ENCODE measurements at regions not wholly inside any gene's neighbourhood (a gene's known extent, or its start where the extent isn't known, plus 50 kb on each side); places are given as distances from the start of the nearest gene placed in this dataset.
"Not testable (repeated sequence)": the region's sequence is repeated elsewhere in the genome, so short reads cannot be mapped to it uniquely, and the experiment has no call there.

- DNase-seq: no peak
Measured at GRCh38 chr3:33919312-33920120, 121.1 kb downstream of the PDCD6IP start.

- DNase-seq: no peak
Measured at GRCh38 chr3:33920511-33920910, 122.1 kb downstream of the PDCD6IP start.

- DNase-seq: no peak
Measured at GRCh38 chr3:33921608-33922007, 123.2 kb downstream of the PDCD6IP start.

- no peak for DNase-seq
Measured at GRCh38 chr3:33926998-33927605, 128.7 kb downstream of the PDCD6IP start.

- no peak for DNase-seq
Measured at GRCh38 chr3:33929813-33930212, 131.4 kb downstream of the PDCD6IP start.

GRCh38 chr3:33931512-33931911 is 133.1 kb downstream of the PDCD6IP start:
- no peak for DNase-seq

GRCh38 chr3:33932010-33932764 is 133.8 kb downstream of the PDCD6IP start:
- no peak for DNase-seq

- no peak for DNase-seq
Measured at GRCh38 chr3:33936171-33936920, 137.9 kb downstream of the PDCD6IP start.

GRCh38 chr3:33936921-33937525 is 138.6 kb downstream of the PDCD6IP start:
- DNase-seq: no peak

GRCh38 chr3:33937628-33938027 is 139.2 kb downstream of the PDCD6IP start:
- DNase-seq: no peak

- no peak for DNase-seq
Measured at GRCh38 chr3:33940149-33940548, 141.7 kb downstream of the PDCD6IP start.

- no peak for DNase-seq
Measured at GRCh38 chr3:33940736-33941135, 142.3 kb downstream of the PDCD6IP start.

- DNase-seq: no peak
Measured at GRCh38 chr3:33941804-33942203, 143.4 kb downstream of the PDCD6IP start.

GRCh38 chr3:33942483-33943150 is 144.2 kb downstream of the PDCD6IP start:
- no peak for DNase-seq

GRCh38 chr3:33943277-33943676 is 144.8 kb downstream of the PDCD6IP start:
- DNase-seq: no peak

- not testable (repeated sequence) for DNase-seq
Measured at GRCh38 chr3:33946612-33947011, 148.2 kb downstream of the PDCD6IP start.

GRCh38 chr3:33947272-33948195 is 149.1 kb downstream of the PDCD6IP start:
- DNase-seq: no peak

- DNase-seq: no peak
Measured at GRCh38 chr3:33949074-33949473, 150.6 kb downstream of the PDCD6IP start.

GRCh38 chr3:33954956-33955355 is 156.5 kb downstream of the PDCD6IP start:
- DNase-seq: no peak

GRCh38 chr3:33956206-33956605 is 157.8 kb downstream of the PDCD6IP start:
- DNase-seq: no peak

GRCh38 chr3:33956776-33957175 is 158.3 kb downstream of the PDCD6IP start:
- DNase-seq: no peak
